Mesendoderm (in vitro differentiated cells): ENCODE measurements at regions not wholly inside any gene's neighbourhood (a gene's known extent, or its start where the extent isn't known, plus 50 kb on each side); places are given as distances from the start of the nearest gene placed in this dataset.

Experiments
- DNase-seq: peaks from one replicate; pipeline ENCODE4 v3.0.0; 2013
- H2AK5ac ChIP-seq: 2 replicates; pipeline ENCODE4 v1.6.1; 2013; ENCODE audit warnings: low read length, inconsistent platforms
- H2BK120ac ChIP-seq: 2 replicates; pipeline ENCODE4 v1.6.1; 2013; ENCODE audit warnings: low read depth, mild to moderate bottlenecking, low read length, moderate library complexity, mixed read lengths
- H2BK15ac ChIP-seq: replicated peaks from 2 replicates; pipeline ENCODE4 v1.6.1; 2013; ENCODE audit warnings: low read depth, mild to moderate bottlenecking, moderate library complexity
- H2BK5ac ChIP-seq: 2 replicates; pipeline ENCODE4 v1.6.1; 2013; ENCODE audit warnings: low read length, inconsistent platforms
- H3K18ac ChIP-seq: 2 replicates; pipeline ENCODE4 v1.6.1; 2013; ENCODE audit warnings: mild to moderate bottlenecking, low read length, mixed read lengths
- H3K23ac ChIP-seq: one replicate; pipeline ENCODE4 v1.6.1; 2013; ENCODE audit warnings: low read length
- H3K27ac ChIP-seq: 2 replicates; pipeline ENCODE4 v1.5.1; 2013; ENCODE audit warnings: low read depth, mild to moderate bottlenecking, inconsistent platforms, low read length, moderate library complexity
- H3K27me3 ChIP-seq: 2 replicates; pipeline ENCODE4 v1.6.1; 2013; ENCODE audit warnings: low read length, control low read depth, mild to moderate bottlenecking, inconsistent platforms; ENCODE audit not compliant: insufficient read depth, poor library complexity
- H3K36me3 ChIP-seq: 2 replicates; pipeline ENCODE4 v1.6.1; 2013; ENCODE audit warnings: low read length, inconsistent platforms; ENCODE audit not compliant: control insufficient read depth, insufficient read depth
- H3K4ac ChIP-seq: one replicate; pipeline ENCODE4 v1.6.1; 2013; ENCODE audit warnings: low read depth, mild to moderate bottlenecking, low read length, moderate library complexity
- H3K4me1 ChIP-seq: 2 replicates; pipeline ENCODE4 v1.6.1; 2013; ENCODE audit warnings: low read depth, low read length, inconsistent platforms; ENCODE audit not compliant: control insufficient read depth
- H3K4me2 ChIP-seq: 2 replicates; pipeline ENCODE4 v1.6.1; 2013; ENCODE audit warnings: low read length
- H3K4me3 ChIP-seq: 2 replicates; pipeline ENCODE4 v1.5.1; 2013; ENCODE audit warnings: mild to moderate bottlenecking, low read length
- H3K56ac ChIP-seq: one replicate; pipeline ENCODE4 v1.6.1; 2013; ENCODE audit warnings: low read length
- H3K79me1 ChIP-seq: 2 replicates; pipeline ENCODE4 v1.6.1; 2013; ENCODE audit warnings: low read length, inconsistent platforms
- H3K79me2 ChIP-seq: 2 replicates; pipeline ENCODE4 v1.6.1; 2013; ENCODE audit warnings: mild to moderate bottlenecking, low read length; ENCODE audit not compliant: control insufficient read depth, insufficient read depth
- H3K9ac ChIP-seq: 2 replicates; pipeline ENCODE4 v1.6.1; 2013; ENCODE audit warnings: low read length, inconsistent platforms
- H4K5ac ChIP-seq: one replicate; pipeline ENCODE4 v1.6.1; 2013; ENCODE audit warnings: low read length
- H4K8ac ChIP-seq: one replicate; pipeline ENCODE4 v1.6.1; 2013; ENCODE audit warnings: low read depth, mild to moderate bottlenecking, control low read depth, low read length, moderate library complexity
- WGBS: extraction: QIAGEN DNeasy Blood & Tissue Kit; methylation state at CpG from one replicate; pipeline ENCODE4 v1.1.7; 2013; ENCODE audit warnings: low lambda C conversion rate, missing lambda C conversion rate; ENCODE audit not compliant: insufficient coverage; ENCODE audit errors: extremely low coverage; 5-methylcytosine and 5-hydroxymethylcytosine counted together

- Histone ChIP-seq H3K56ac (no peak overlapping the region), H4K8ac (no peak overlapping the region), H2BK5ac (no peak overlapping the region), H3K9ac (no peak overlapping the region), H3K79me1 (no peaks in the 10 kb centered on the region), H3K4ac (no peak overlapping the region), H3K27ac (no peak overlapping the region), H3K18ac (no peak overlapping the region), H3K4me2 (no peak overlapping the region), H3K27me3 (no peaks in the 10 kb centered on the region), H4K5ac (no peak overlapping the region), H3K36me3 (no peaks in the 10 kb centered on the region), H3K4me3 (no peak overlapping the region), H3K23ac (no peak overlapping the region), H3K79me2 (no peaks in the 10 kb centered on the region), H3K4me1 (no peaks in the 10 kb centered on the region), H2BK15ac (no peak overlapping the region), H2AK5ac (no peak overlapping the region), H2BK120ac (no peak overlapping the region)
- DNase-seq, result no peak
- no CpG with 5 or more reads among the region's 4 CpGs for WGBS
Observed at GRCh38 chr1:100628631-100629081, 90.7 kb downstream of the GPR88 start.

- Histone ChIP-seq H2BK120ac (no peak overlapping the region), H3K4me3 (no peak overlapping the region), H4K8ac (no peak overlapping the region), H3K9ac (no peak overlapping the region), H3K4me1 (no peaks in the 10 kb centered on the region), H3K18ac (no peak overlapping the region), H3K56ac (no peak overlapping the region), H2AK5ac (no peak overlapping the region), H3K4me2 (no peak overlapping the region), H3K27ac (no peak overlapping the region), H4K5ac (no peak overlapping the region), H3K4ac (no peak overlapping the region), H3K23ac (no peak overlapping the region), H3K36me3 (no peaks in the 10 kb centered on the region), H2BK5ac (no peak overlapping the region), H3K79me2 (no peaks in the 10 kb centered on the region), H3K27me3 (no peaks in the 10 kb centered on the region), H2BK15ac (no peak overlapping the region), H3K79me1 (no peaks in the 10 kb centered on the region)
- no peak for DNase-seq
Observed at GRCh38 chr1:100629391-100629790, 90.2 kb upstream of the VCAM1 start.

DNA sequence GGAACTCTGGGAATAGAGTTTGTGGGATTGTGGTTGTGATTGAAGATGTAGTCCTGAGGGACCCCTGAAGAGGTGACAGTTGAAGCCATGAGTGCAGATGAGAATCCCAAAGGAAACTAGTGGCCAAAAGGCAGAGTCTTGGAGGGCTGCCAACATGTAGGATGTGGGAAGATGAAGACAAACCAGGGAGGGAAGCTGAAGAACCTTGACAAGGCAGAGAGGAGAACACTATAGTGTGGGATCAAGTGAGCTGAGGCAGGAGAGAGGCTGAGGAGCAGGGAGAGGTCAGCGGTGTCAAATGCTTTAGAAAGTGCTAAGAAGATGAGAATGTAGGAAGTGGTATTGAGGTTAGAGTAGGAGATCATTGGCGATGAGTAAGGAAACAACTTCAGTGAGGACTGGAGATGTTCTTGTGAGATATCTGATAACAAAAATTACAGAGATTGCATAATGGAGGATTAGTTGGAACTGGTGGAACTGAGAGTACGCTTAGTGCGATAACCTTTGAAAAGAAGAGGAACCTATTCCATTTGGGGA is 88.5 kb upstream of the VCAM1 start:
- Histone ChIP-seq H3K27ac (no peak overlapping the region), H3K4ac (no peak overlapping the region), H3K36me3 (no peaks in the 10 kb centered on the region), H3K18ac (no peak overlapping the region), H3K56ac (no peak overlapping the region), H3K9ac (no peak overlapping the region), H3K79me2 (no peaks in the 10 kb centered on the region), H3K4me1 (no peaks in the 10 kb centered on the region), H4K8ac (no peak overlapping the region), H4K5ac (no peak overlapping the region), H3K4me3 (no peak overlapping the region), H2BK15ac (no peak overlapping the region), H3K27me3 (no peaks in the 10 kb centered on the region), H2BK120ac (no peak overlapping the region), H3K79me1 (no peaks in the 10 kb centered on the region), H2BK5ac (no peak overlapping the region), H2AK5ac (no peak overlapping the region), H3K4me2 (no peak overlapping the region), H3K23ac (no peak overlapping the region)
- no CpG with 5 or more reads among the region's 4 CpGs for WGBS
- DNase-seq, result no peak

GRCh38 chr1:100642826-100643225 is 76.7 kb upstream of the VCAM1 start:
- H3K4ac ChIP-seq, result no peak overlapping the region
- no peak overlapping the region for H3K4me3 ChIP-seq
- no peak overlapping the region for H4K8ac ChIP-seq
- no peak overlapping the region for H4K5ac ChIP-seq
- no peaks in the 10 kb centered on the region for H3K79me1 ChIP-seq
- H3K4me1 ChIP-seq, result no peaks in the 10 kb centered on the region
- no peak overlapping the region for H3K27ac ChIP-seq
- no peak overlapping the region for H2AK5ac ChIP-seq
- no peak overlapping the region for H3K56ac ChIP-seq
- H2BK15ac ChIP-seq, result no peak overlapping the region
- no peaks in the 10 kb centered on the region for H3K36me3 ChIP-seq
- WGBS, result no CpG with 5 or more reads among the region's 2 CpGs
- no peak overlapping the region for H3K9ac ChIP-seq
- H2BK5ac ChIP-seq, result no peak overlapping the region
- H3K27me3 ChIP-seq, result no peaks in the 10 kb centered on the region
- H3K4me2 ChIP-seq, result no peak overlapping the region
- no peaks in the 10 kb centered on the region for H3K79me2 ChIP-seq
- no peak for DNase-seq
- H3K23ac ChIP-seq, result no peak overlapping the region
- no peak overlapping the region for H3K18ac ChIP-seq
- no peak overlapping the region for H2BK120ac ChIP-seq

DNA sequence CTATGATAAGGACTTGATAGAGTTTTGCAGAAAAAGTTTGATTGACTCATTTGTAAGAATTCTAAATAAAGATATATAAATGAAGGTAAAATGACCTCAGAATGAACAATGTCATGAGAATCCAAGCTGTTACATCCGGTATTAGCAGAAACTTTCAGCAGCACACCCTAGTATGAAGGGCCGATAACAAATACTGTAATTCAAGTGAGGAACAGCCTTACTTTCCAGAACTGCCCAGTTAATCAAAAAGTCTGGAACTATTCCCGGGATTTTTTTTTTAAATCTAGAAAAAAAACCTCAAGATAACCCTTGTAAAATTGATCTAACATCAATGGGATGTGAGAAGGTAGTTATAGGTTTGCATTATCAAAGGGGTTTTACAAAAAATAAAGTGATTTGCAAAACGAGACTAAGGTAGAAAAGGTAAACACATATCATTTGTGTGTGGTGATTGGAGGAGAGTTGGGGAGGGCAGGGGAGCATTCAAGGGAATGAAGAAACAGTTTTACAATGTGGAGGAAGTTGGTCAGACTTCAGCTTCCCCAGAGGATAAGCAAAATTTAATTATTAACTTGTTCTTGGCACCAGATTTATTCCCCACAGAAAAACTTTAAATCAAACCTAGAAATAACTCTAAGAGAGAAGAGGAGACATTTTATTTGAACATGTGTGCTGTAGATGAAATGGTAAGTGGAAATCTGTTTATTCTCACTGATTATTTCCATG is 75.9 kb upstream of the VCAM1 start:
- Histone ChIP-seq H2BK120ac (no peak overlapping the region), H2AK5ac (no peak overlapping the region), H3K23ac (no peak overlapping the region), H3K18ac (no peak overlapping the region), H3K36me3 (no peaks in the 10 kb centered on the region), H3K79me2 (no peaks in the 10 kb centered on the region), H3K4me2 (no peak overlapping the region), H4K5ac (no peak overlapping the region), H2BK5ac (no peak overlapping the region), H4K8ac (no peak overlapping the region), H3K4me3 (no peak overlapping the region), H3K79me1 (no peaks in the 10 kb centered on the region), H3K4ac (no peak overlapping the region), H3K27ac (no peak overlapping the region), H3K27me3 (no peaks in the 10 kb centered on the region), H3K4me1 (no peaks in the 10 kb centered on the region), H2BK15ac (no peak overlapping the region), H3K9ac (no peak overlapping the region), H3K56ac (no peak overlapping the region)
- WGBS, result 100% methylated on average over 1 of the region's 4 CpGs
- DNase-seq, result no peak

DNA sequence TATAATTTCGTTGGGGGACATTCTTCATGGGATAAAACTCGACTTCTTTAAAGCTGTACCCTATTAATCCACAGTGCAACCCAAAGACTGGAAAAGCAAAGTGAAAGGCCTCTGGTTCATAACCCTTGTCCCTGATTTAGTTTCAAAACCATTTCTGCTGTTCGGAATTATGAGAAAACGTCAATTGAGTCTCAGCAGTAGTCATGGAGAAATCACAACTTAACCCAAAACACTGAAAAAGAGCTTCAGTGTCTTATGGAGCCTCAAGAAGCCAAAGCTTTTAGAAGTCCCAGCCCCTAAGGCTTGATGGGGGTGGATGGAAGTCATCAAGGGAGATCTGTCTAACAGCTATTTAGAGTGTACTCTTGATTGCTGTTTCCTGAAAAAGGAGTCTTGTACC is 73.5 kb upstream of the VCAM1 start:
- H3K27ac ChIP-seq, result no peak overlapping the region
- no peaks in the 10 kb centered on the region for H3K36me3 ChIP-seq
- no peaks in the 10 kb centered on the region for H3K27me3 ChIP-seq
- no peak overlapping the region for H3K4ac ChIP-seq
- H3K23ac ChIP-seq, result no peak overlapping the region
- no peak overlapping the region for H3K18ac ChIP-seq
- WGBS, result no CpG with 5 or more reads among the region's 4 CpGs
- no peak for DNase-seq
- no peaks in the 10 kb centered on the region for H3K79me1 ChIP-seq
- no peak overlapping the region for H3K4me2 ChIP-seq
- H3K4me1 ChIP-seq, result no peaks in the 10 kb centered on the region
- H3K79me2 ChIP-seq, result no peaks in the 10 kb centered on the region
- no peak overlapping the region for H2BK120ac ChIP-seq
- H2BK15ac ChIP-seq, result no peak overlapping the region
- H3K9ac ChIP-seq, result no peak overlapping the region
- H3K56ac ChIP-seq, result no peak overlapping the region
- no peak overlapping the region for H2BK5ac ChIP-seq
- no peak overlapping the region for H3K4me3 ChIP-seq
- no peak overlapping the region for H4K8ac ChIP-seq
- no peak overlapping the region for H4K5ac ChIP-seq
- no peak overlapping the region for H2AK5ac ChIP-seq
